IPS DF 4.7 (cell line): ENCODE measurements at regions not wholly inside any gene's neighbourhood (a gene's known extent, or its start where the extent isn't known, plus 50 kb on each side); places are given as distances from the start of the nearest gene placed in this dataset.

Experiments
- DNase-seq: peaks from one replicate; pipeline ENCODE4 v3.0.0-alpha.2; 2013; ENCODE audit warnings: low spot score; ENCODE audit errors: extremely low read depth

DNA sequence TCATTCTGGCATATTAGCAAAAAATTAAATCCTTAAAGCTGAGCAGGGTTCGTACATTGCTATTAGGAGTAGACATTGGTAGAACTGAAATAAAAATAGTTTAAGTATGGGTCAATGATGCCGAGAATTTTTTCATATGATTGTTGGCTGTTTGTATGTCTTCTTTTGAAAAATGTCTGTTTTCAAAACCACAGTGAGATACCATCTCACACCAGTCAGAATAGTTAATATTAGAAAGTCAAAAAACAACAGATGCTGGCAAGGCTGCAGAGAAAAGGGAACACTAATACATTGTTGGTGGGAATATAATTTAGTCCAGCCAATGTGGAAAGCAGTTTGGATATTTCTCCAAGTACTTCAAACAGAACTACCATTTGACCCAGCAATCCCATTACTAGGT lies 410.8 kb upstream of the TRIB2 start:
- no peak for DNase-seq

DNA sequence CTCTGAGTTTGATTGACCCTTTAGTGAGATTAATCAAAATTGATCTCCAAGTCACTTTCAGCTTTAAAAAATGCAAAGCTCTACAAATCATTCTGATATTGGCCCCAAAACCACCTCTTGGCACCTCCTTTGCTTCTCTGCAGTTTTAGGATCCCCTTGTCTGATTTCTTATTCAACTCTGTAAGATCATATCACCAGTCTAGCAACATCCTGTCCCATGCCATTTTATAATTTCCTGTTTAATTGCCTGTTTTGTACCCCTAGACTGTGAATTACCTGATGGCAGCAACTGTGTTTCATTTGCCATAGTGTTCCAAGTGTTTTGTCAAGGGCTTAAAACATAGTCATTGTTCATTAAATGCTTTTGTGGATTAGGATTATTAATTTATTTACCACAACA lies 406.3 kb upstream of the TRIB2 start:
- no peak for DNase-seq

DNA sequence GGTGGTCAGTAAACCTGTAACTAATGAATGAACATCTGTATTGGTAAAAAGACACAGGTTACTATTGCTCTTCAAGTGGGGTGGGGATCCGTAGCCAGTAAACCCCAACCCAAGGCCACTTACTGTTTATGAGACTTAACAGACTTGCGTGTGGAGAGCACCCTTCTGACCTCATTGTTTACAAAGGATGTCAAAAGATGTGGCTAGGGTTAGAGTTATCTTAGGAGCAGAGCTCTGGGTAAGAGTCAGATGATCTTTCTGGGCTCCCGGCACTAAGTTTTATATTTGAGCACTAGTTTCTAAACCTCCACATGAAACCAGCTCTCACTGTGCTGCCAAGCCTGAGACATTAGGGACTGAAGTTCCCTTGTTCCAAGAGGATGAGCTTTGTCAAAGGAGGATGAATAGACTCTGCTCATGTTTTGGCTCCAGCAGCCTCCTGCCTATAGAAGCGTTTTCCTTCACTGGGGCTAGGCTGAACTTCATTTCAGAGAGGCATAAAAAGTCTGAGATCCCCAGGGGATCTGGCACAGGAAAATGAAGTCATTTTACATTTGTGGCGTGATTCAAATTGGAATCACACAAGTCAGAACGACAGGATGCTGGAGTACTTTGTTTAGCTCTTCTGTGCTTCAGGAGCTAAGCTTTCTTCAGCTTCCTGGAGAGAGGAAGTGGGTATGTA lies 403.1 kb upstream of the TRIB2 start:
- no peak for DNase-seq

DNA sequence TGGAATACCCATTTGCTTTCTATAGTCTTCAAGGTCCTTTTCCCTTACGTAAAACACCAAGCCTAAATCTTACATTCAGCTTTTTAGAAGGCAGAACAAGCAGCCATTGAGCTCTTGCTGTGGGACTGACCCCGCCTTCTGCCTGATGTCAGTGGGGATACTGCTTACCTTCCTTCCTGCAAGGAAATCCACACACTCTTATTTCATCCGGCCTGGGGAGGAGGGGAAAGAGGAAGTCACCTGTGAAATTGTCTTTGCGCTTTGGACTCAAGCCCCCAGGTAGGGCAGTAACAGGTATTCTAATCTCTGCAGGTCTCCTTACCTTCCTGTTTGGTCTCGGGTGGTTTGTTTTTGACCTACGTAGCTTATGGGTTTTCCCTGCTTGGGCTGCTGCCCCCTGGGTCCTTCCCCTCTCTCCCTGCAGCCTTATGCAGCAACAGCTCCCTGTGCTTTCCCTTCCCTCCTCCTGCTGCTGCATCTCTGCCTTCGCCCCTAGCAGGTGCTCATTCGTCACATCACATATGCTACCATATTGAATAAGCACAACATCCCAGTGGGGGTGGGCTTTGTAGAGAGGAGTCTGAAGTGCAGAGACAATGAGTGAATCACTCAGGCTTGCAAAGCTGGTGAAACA lies 402.5 kb upstream of the TRIB2 start:
- peak; percentile 30 for DNase-seq

DNA sequence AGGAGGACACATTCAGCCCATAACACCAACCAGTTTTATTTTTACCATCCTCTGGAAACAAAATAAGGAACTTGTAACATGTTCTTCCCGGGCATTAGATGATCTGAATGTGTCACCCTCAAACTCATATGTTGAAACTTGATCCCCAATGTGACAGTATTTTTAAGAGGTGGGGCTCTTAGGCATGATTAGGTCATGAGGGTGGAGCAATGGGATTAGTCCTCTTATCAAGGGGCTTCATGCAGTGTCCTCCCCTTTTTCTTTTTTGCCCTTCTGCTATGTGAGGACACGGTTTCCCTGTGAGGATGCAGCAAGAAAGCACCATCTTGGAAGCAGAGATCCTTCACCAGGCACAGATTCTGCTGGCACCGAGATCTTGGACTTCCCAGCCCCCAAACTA lies 401.5 kb upstream of the TRIB2 start:
- no peak for DNase-seq

DNA sequence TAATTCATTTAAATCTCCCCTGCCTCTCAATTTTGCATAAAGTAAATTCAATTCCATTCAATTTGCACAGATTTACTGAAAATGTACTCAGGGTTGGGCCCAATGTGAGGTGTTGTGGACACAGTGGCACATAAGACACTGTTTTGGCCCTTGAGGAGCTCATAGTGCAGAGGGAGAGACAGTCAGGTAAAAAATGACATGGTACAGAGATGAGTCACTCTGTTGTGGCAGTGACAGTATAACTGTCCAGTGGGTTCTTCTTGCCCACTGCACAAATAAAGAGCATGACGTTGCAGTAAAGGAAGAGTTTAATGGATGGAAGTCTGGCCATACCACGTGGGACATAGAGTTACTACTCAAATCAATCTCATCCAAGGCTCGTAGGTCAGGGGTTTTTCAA lies 400.3 kb upstream of the TRIB2 start:
- no peak for DNase-seq

DNA sequence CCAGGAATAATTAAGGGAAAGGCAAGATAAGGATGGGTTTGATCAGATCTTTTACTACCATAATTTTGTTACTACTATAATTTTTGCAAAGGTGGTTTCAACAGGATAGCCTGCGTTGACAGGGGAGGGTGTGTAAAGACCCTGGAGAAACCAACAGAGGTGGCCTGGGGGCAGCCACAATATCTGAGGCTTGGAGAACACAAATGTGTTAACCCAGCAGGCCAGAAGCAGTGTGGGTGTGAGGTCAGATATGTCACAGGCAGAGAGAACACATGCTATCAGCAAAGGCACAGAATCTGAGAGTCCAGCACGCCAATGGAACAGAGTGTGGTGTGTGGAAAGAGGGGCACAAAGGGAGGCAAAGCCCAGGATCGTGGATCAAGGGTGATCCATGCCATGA lies 399.4 kb upstream of the TRIB2 start:
- no peak for DNase-seq

DNA sequence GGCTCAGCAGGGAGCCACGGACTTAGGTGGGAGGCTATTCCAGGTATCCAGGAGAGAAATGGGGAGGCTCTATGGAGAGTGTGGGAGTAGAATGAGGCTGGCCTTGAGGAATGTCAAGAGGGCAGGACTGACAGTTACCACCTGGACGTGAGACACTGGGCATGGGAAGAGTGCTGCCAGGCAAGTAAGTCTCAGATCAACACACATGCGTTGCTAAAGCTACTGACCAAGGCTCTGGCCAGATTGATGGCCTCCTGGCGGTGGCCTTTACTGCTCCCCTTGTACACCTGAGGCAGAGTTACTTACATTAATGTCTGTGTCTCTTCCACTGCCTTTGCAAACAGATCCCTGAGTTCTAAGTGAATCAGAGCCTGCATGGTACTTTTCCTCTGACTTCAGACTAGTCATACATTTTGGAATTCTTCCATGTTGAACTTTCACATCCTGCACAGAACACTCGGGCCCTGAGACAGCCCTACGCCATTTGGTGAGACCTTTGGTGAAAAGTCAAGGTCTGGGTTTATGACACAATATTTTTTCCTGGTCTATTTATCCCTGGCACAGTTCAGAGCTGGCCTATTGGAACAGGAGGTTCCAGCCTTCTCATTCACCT lies 398.8 kb upstream of the TRIB2 start:
- DNase-seq: no peak

DNA sequence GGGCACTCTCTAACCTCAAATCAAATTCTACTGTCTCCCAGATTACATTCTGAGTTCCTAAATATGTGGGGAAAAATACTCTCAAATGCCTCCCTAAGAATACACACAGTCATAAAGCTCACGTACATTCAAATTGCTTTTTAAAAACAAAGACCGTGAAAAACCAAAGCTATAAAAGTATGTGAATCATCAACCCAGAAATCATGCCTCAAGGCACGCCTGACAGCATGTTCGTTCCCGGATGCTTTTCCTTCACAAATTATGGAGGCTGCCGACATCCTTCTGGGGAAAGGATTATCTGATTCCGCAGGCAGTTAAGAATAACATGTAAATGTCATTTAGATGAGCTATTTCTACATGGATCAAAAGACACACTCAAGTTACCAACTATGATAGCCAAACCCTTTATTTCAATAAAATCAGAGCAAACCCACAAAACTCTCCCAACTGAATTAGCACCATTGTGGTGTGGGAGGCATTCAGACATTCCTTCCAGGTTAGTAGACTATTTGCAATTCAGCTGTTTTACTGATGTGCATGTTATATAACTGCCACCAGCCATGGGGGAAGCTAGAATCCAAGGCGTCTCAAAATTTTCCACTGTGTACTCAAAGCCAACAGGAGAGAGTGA lies 398.2 kb upstream of the TRIB2 start:
- no peak for DNase-seq

DNA sequence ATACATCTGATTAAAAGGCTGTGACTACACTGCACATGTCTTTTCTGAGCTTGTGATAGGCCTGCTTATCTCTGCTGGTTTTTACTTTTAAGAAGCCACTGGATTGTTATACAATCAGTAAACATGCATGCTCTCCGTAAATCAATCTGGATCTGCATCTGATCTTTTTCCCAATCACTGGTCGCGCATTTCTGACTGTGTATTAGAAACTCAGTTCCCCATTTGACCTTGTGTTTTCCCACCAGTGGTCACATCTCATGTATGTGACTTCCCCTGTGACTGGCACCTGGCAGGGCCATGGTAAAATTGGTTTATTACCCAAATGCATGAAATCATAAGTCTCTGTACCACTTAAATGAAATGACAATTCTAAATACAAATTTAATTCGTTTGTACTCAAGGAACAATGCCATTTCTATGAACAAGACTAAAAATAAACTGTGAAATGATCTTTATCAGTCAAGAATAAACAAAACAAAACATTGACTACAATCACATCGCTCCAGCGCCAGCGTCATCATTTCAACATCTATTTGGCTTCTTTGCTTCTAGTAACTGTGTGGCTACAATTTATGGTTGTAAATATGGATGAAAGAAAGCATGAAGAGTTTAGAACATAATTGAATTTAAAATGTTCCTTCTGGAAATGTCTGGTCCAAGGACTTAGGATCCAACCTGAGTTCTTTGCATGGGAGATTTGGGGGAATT lies 396.6 kb upstream of the TRIB2 start:
- DNase-seq: no peak

DNA sequence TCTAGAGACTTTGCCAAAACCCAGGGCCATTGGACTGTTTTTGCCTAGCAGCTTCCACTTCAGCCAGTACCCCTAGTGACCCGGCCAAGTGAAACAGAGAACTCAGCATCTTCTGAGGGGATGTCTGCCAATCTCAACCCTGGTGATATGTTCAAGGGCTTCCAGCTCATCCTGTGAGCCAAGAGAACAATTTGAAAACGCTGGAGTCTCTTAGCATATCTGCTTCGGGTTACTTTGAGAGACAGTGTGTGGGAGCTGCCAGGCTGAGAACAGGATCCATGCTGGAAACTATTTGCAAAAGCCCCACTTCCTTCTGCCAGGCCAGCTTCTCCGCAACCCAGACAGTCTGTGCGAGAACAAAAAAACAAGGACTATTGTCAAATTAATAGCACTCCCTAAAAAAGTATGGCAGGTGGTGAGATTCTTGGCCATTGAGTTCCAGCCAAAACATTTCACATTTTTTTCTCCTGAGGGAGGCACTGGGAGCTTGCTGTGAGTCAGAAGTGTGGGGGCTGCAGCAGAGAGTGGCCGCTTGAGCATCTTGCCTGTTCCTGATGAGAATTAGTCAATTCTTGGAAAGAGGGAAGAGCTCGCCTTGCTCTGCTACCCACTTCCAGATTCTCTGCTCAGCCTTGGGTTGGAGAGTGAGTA lies 395.6 kb upstream of the TRIB2 start:
- DNase-seq: no peak

DNA sequence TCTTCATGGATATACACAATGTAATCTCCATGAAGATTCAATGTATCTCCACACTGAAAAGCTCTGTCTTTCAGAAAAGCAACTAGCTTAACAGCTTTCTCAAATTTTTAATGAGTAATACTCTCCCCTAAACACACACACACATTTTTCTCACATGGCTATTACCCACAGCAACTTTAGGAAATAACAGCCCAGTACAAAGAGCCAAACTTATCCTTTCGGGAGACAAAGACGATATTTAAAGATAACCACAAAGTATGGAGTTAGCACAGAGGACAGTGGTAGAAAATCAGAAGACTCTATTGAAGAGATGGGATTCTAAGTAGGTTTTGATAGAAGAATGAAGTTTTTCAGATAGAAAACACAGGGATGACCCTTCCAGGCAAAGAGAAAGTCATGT lies 394.9 kb upstream of the TRIB2 start:
- no peak for DNase-seq

DNA sequence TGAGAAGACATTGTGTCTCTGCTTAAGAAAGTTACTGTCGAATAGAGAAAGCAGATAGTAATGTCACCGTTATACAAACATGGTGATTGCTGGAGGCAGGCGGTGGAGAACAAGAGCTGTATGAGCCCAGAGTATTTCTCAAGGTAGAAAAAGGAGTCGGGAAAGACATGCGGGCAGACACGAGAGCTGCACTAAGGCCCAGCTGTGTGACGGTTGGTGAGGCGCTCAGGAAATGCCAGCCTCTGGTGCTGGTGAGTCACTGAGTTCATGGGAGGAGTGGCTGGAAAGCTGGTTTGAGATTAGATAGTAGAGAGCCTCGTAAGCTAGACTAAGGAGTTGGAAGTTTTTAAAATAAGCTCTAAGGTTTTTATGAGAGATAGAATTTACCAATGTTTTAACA lies 390.9 kb upstream of the TRIB2 start:
- no peak for DNase-seq

DNA sequence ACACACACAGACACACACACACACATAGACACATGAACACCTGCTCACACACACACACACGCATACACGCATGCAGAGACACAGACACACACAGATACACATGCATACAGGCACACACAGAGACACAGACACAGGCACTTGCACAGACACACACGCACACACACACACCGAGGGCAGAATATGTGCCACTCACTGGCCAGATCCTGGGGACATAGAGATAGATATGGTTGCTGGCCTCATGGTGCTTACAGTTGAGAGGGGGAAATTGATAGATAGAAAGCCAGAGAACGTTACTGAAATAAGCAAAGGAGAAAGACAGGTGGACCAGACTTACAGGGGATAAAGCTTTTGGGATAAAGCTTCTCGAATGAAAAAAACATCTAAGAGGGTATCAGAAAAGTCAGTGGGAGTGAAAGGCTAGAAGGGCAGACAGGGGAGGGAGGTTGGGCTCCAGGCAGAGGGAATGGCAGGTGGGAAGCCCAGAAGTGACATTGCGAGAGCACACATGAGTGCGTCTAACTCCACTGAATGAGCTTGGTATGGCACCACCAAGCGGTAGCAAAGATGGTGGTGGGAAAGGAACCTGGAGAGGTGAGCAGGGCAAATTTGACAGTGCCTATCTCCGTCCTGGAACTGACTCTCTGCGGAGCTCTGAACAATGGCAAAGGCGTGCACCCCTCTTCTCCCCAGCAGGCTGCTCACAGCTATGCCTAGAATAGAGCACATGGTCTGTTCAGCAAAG lies 390.1 kb upstream of the TRIB2 start:
- DNase-seq: peak; percentile 28

DNA sequence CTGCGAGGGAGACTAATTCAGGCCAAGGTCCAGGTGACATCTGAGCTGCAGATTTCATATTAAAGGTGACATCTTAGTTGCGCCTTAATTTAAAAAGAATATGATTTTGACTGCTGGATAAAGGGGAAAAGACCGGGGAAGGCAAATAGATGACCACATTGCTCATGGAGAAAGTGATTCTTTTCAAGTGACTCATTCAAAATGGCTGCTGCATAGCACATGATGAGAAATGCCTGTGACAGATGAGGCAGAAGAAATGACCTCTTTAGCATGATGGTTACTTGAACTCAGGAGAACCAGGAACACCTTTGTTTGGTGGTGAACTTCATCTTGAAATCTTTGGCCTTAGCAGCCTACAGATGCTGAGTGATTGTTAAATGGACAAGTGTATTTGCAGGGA lies 385.8 kb upstream of the TRIB2 start:
- DNase-seq: no peak

DNA sequence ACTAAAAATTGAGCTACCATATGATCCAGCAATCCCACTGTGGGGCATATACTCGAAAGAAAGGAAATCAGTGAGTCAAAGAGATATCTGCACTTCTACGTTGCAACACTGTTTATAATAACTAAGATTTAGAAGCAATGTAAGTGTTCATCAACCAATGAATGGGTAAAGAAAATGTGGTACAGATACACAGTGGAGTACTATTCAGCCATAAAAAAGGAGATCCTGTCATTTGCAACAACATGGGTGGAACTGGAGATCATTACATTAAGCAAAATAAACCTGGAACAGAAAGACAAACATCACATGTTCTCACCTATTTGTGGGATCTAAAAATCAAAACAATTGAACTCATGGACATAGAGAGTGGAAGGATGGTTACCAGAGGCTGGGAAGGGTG lies 385.0 kb upstream of the TRIB2 start:
- no peak for DNase-seq

DNA sequence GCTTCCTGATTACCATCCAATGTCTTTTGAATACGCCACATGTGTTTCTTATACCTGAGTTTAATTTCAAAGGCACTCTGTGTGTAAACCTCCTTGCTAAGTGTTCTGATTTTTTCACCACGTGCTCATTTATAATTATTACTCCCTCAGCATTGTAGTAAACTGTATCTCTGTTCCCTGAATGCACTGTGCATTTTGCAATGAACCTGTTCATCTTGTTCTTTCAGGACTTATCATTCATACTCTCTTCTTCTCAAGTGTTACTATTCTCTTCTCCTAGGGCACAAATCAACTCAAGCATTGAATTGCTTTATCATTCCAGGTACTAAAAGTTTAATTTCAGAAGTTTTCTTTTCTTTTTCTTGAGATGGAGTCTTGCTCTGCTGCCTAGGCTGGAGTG lies 383.4 kb upstream of the TRIB2 start:
- no peak for DNase-seq

DNA sequence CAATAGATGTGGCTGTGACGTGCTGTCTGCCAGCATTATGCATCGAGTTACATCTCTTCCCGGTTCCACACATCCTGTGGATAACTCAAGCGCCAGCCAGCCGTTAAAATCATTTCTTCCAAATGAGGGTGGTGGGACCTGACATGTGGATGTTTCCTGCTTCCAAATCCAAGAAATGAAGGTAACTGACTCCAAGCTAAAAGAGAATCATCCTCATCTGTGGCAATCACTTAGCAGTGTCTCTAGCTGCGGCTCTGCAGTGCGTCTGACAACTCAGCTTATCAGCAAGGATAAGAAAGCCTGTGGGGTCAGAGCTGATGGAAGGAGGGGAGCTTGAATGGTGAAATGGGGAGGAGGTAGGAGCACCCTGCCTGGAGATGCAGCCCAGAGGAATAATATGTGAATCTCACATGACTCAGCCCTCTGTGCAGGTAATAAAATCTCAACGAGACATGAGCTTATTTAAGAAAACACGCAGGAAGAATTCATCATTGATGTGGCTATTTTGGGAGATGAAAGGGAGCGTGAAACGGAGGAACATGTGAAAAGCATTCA lies 382.2 kb upstream of the TRIB2 start:
- no peak for DNase-seq

DNA sequence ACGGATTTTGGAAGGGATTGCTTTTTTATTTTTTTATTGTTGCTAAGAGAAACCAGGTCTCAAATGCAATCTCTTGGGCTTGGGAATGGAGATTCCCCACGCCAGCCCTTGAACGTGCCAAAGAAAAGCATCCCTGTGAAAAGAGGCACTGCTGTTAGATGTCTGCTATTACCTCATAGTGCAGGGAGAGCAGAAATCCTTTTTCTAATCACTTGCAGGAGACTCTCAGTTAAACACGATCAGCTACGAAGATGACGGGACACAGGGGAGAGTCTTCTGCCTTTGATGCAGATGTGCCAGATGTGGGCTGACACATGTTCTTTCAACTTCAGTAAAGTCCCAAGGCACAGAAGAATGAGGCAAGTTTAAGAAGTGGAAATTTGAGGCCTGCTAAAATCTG lies 381.6 kb upstream of the TRIB2 start:
- no peak for DNase-seq

DNA sequence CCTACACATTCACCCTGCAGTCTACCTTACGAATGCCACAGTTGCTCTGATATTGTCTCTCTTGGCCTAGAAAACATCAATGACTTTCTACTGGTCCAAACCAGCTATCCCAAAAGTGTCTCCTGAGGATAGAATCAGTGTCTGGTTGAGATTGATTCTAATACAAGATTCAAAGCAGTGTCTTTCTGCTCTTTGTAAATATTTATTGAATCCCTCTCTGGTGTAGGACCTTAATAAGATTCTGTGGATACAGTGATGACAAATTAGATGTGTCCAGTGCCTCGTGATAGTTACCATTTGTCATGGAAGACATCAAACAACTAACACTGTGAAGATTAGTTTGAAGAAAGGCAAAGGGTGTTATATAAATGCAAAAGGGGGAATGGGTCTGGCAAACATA lies 380.7 kb upstream of the TRIB2 start:
- DNase-seq: no peak
